Stimulated activated CD4-positive, alpha-beta T cell treated with anti-CD3 and anti-CD28 coated beads, Interleukin-4, amount 100 ng/mL, for 1 hour (primary cell): ENCODE measurements at regions not wholly inside any gene's neighbourhood (a gene's known extent, or its start where the extent isn't known, plus 50 kb on each side); places are given as distances from the start of the nearest gene placed in this dataset.

ENCODE experiments used
- DNase-seq: peaks from one replicate; pipeline ENCODE4 v3.0.0-alpha.2; 2020

GRCh38 chr16:55938126-55938525, 63.0 kb upstream of the CES5A start:
- no peak for DNase-seq

DNA sequence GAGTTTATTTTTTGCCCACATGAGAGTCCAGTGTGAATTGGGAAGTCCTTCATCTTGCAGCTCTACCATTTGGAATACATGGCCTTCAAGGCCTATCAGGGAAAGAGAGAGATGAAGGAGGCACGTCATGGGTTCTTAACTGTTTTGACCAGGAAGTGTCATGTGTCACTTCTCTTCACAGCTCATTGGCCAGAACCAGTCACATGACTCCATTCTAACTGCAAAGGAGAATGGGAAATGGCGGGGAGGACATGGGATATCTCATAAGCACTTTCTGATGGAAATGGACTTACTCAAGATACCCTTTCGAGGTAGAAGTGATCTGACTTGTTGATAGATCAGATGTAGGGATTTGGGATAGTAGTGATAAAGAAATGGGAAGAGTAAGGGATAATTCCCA, 57.9 kb upstream of the CES5A start:
- DNase-seq: no peak

- DNase-seq: no peak
Measured at GRCh38 chr16:55930036-55930435, 54.9 kb upstream of the CES5A start.

GRCh38 chr16:55929181-55929580, 54.0 kb upstream of the CES5A start:
- no peak for DNase-seq

DNA sequence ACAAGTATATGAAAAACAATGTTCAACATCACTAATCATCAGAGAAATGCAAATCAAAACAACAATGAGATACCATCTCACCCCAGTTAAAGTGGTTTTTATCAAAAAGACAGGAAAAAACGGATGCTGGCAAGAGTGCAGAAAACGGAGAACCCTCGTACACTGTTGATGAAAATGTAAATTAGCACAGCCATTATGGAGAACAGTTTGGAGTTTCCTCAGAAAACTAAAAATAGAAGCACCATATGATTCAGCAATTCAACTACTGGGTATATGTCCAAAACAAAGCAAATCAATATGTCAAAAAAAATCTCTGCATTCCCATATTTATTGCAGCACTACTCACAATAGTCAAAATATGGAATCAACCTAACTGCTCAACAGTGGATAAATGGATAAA, 50.1 kb upstream of the CES5A start:
- no peak for DNase-seq
